ENCODE measurements at regions not wholly inside any gene's neighbourhood (a gene's known extent, or its start where the extent isn't known, plus 50 kb on each side); places are given as distances from the start of the nearest gene placed in this dataset.
"Not testable (repeated sequence)": the region's sequence is repeated elsewhere in the genome, so short reads cannot be mapped to it uniquely, and the experiment has no call there.

- TF ChIP-seq EZH2 (IDR thresholded peaks at IDR 0.05; ENCODE audit: borderline replicate concordance, low read depth, low read length, poor library complexity, severe bottlenecking): not testable (repeated sequence)
- TF ChIP-seq, protein P1, sequence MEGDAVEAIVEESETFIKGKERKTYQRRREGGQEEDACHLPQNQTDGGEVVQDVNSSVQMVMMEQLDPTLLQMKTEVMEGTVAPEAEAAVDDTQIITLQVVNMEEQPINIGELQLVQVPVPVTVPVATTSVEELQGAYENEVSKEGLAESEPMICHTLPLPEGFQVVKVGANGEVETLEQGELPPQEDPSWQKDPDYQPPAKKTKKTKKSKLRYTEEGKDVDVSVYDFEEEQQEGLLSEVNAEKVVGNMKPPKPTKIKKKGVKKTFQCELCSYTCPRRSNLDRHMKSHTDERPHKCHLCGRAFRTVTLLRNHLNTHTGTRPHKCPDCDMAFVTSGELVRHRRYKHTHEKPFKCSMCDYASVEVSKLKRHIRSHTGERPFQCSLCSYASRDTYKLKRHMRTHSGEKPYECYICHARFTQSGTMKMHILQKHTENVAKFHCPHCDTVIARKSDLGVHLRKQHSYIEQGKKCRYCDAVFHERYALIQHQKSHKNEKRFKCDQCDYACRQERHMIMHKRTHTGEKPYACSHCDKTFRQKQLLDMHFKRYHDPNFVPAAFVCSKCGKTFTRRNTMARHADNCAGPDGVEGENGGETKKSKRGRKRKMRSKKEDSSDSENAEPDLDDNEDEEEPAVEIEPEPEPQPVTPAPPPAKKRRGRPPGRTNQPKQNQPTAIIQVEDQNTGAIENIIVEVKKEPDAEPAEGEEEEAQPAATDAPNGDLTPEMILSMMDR (conservative IDR thresholded peaks at IDR 0.05; ENCODE audit: low read depth, low read length): not testable (repeated sequence)
Measured at GRCh38 chr2:8333832-8334187, 348.0 kb upstream of the ID2 start.
